PC-9 (cell line): ENCODE measurements at regions not wholly inside any gene's neighbourhood (a gene's known extent, or its start where the extent isn't known, plus 50 kb on each side); places are given as distances from the start of the nearest gene placed in this dataset.

Source experiments
- BruUV-seq: library from RNA; stranded (reverse); fragments of 400-500 nt; replicated peaks from 2 replicates; lab custom pipeline; 2021; lab: Mats Ljungman, UMichigan
- CTCF ChIA-PET: fragments of 300-600 bp; sonication (Branson Sonifier 250); formaldehyde crosslinking; loops from one replicate; lab custom pipeline; 2022; ENCODE audit warnings: antibody characterized with exemption; lab: Charles Lee
- POLR2A ChIA-PET: fragments of 300-600 bp; sonication (Branson Sonifier 250); formaldehyde crosslinking; loops from one replicate; lab custom pipeline; 2022; ENCODE audit warnings: antibody characterized with exemption; ENCODE audit not compliant: unreplicated experiment; lab: Charles Lee
- DNase-seq, 2 experiments: peaks; one replicate each; pipeline versions ENCODE4 v3.0.0 to v3.0.0-alpha.2; 2015 to 2022; ENCODE audit warnings: mixed read lengths in 1 of 2
- H2AFZ ChIP-seq: fragments of 200-600 bp; sonication (generic); 2 replicates; pipeline ENCODE4 v1.8.1; 2017; ENCODE audit warnings: antibody characterized with exemption
- H3F3A ChIP-seq: fragments of 200-600 bp; sonication (generic); 2 replicates; pipeline ENCODE4 v1.8.1; 2017; ENCODE audit warnings: antibody characterized with exemption, mild to moderate bottlenecking, low read depth; ENCODE audit not compliant: insufficient read depth
- H3K27ac ChIP-seq: fragments of 200-600 bp; sonication (generic); 2 replicates; pipeline ENCODE4 v1.6.1; 2016; ENCODE audit warnings: mixed run types
- H3K27me3 ChIP-seq: fragments of 200-600 bp; sonication (generic); 2 replicates; pipeline ENCODE4 v1.6.1; 2016; ENCODE audit warnings: low read depth, mixed run types; ENCODE audit not compliant: insufficient read depth
- H3K36me3 ChIP-seq: fragments of 200-600 bp; sonication (generic); 2 replicates; pipeline ENCODE4 v1.6.1; 2016; ENCODE audit warnings: low read depth, mixed run types
- H3K4me1 ChIP-seq: fragments of 200-600 bp; sonication (generic); replicated peaks from 2 replicates; pipeline ENCODE4 v1.6.1; 2016; ENCODE audit warnings: mixed run types; ENCODE audit not compliant: insufficient read depth
- H3K4me2 ChIP-seq: fragments of 200-600 bp; sonication (generic); 2 replicates; pipeline ENCODE4 v1.6.1; 2017; ENCODE audit warnings: mixed run types
- H3K4me3 ChIP-seq: fragments of 200-600 bp; sonication (generic); 2 replicates; pipeline ENCODE4 v1.6.1; 2016; ENCODE audit warnings: mixed run types
- H3K79me2 ChIP-seq: fragments of 200-600 bp; sonication (generic); 2 replicates; pipeline ENCODE4 v1.6.1; 2017; ENCODE audit warnings: low read depth, mixed run types
- H3K9me2 ChIP-seq: fragments of 200-600 bp; sonication (generic); 2 replicates; pipeline ENCODE4 v1.8.1; 2017; ENCODE audit warnings: mild to moderate bottlenecking; ENCODE audit not compliant: insufficient read depth
- H3K9me3 ChIP-seq: fragments of 200-600 bp; sonication (generic); 2 replicates; pipeline ENCODE4 v1.8.1; 2016; ENCODE audit warnings: low read depth; ENCODE audit not compliant: insufficient read depth
- H4K20me1 ChIP-seq: fragments of 200-600 bp; sonication (generic); 2 replicates; pipeline ENCODE4 v1.8.1; 2017; ENCODE audit not compliant: insufficient read depth
- CTCF ChIP-seq: fragments of 200-600 bp; sonication (generic); conservative IDR thresholded peaks from 2 replicates; pipeline ENCODE4 v1.6.1; 2017; ENCODE audit warnings: mixed run types, antibody characterized with exemption, mild to moderate bottlenecking, moderate library complexity
- EZH2 ChIP-seq: fragments of 200-600 bp; sonication (generic); IDR thresholded peaks from 2 replicates; pipeline ENCODE4 v1.8.0; 2017; ENCODE audit warnings: antibody characterized with exemption, low read depth
- intact Hi-C: fragments of 100-400 bp; cut with micrococcal nuclease; formaldehyde crosslinking; loops from one replicate; pipeline ENCODE4 v1.10.0; 2022; ENCODE audit not compliant: unreplicated experiment

DNA sequence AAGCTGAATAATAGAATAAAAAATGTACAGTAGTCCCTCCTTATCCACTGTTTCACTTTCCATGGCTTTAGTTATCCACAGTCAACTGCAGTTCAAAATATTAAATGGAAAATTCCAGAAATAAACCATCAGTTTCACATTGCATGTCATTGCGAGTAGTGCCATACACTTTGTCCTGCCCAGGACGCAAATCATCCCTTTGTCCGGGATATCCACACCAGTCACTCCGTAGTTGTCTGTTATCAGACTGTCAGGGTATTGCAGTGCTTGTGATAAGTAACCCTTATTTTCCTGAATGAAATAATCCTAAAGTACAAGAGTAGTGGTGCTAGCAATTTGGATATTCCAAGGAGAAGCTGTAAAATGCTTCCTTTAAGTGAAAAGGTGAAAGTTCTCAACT lies 271.3 kb downstream of the DKK2 start:
- Histone ChIP-seq H3K9me3 (no peaks in the 10 kb centered on the region), H2AFZ (no peak overlapping the region), H3K27me3 (no peaks in the 10 kb centered on the region), H3K79me2 (no peaks in the 10 kb centered on the region), H3K4me1 (no peaks in the 10 kb centered on the region), H3K9me2 (no peaks in the 10 kb centered on the region), H3K4me2 (no peak overlapping the region), H3K36me3 (no peaks in the 10 kb centered on the region), H3K27ac (no peak overlapping the region), H3K4me3 (no peak overlapping the region), H4K20me1 (no peaks in the 10 kb centered on the region), H3F3A (no peaks in the 10 kb centered on the region)
- no peak for DNase-seq
- intact Hi-C loops, result no loop called here
- CTCF ChIA-PET, result no interaction called here
- POLR2A ChIA-PET, result no interaction called here
- no peak for TF ChIP-seq CTCF
- TF ChIP-seq EZH2, result no peak
- no TSS peak for BruUV-seq

DNA sequence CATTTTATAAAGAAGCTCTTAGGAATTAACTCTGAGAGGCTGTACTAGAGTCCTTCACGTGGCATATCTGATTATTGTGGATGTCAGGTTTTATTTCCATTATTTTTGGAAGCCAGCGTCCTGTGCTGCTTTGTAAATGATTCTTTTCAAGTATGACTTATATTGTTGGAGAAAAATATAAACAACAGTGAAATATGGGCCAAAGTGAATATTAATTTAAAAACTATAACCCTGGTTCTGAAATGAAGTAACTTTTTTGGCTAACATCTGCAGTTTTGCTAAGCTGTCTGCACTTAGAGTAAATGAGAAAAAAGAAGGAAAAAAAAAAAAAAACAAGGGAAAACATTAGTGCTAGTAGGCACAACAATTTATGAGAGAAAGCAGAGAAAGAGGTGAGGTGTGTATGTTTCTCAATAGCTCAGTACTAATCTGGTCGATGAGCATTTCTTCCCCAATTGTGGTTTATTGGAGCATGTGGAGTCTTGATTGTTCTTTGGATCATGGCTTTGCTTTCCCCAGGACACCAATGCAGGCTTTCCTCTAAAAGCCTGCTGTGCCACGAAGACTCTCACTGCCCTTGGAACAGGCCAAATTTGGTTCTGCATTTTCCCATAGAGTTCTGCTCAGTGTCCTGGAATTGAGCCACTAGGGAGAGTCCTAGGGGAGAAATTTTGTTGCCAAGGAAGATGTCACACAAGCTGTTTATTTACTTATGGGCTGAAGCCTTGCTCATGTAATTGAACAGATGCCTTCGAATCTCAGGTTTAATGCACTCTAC lies 273.3 kb downstream of the DKK2 start:
- H3K27me3 ChIP-seq, result no peaks in the 10 kb centered on the region
- no peaks in the 10 kb centered on the region for H3K9me3 ChIP-seq
- no peaks in the 10 kb centered on the region for H3K36me3 ChIP-seq
- no peaks in the 10 kb centered on the region for H3F3A ChIP-seq
- H2AFZ ChIP-seq, result no peak overlapping the region
- H4K20me1 ChIP-seq, result no peaks in the 10 kb centered on the region
- no peak overlapping the region for H3K4me2 ChIP-seq
- no peak overlapping the region for H3K27ac ChIP-seq
- H3K4me1 ChIP-seq, result no peaks in the 10 kb centered on the region
- H3K9me2 ChIP-seq, result no peaks in the 10 kb centered on the region
- ChIA-PET POLR2A (no interaction called here), CTCF (no interaction called here)
- no peak for DNase-seq
- intact Hi-C loops, result no loop called here
- no peaks in the 10 kb centered on the region for H3K79me2 ChIP-seq
- H3K4me3 ChIP-seq, result no peak overlapping the region
- TF ChIP-seq EZH2 (no peak), CTCF (no peak)
- no TSS peak for BruUV-seq

DNA sequence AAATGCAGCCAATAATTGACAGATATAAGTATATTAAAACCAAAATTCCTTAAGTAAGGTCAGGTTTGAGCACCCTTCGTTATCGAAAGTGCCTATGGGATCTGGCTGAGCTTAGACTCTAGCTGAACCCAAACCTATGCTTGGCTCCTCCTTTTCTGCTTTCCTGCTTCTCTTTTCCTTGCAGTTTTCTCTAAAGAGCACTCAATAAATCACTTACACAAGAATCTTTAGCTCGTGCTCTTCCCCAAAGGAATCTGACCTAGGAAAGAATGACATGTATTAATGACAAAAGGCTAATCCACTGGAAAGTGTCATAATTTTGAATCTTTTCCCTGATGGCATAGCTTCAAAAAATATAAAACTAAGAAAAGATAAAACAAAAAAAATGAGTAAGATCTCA lies 282.7 kb downstream of the DKK2 start:
- BruUV-seq, result no TSS peak
- no peak overlapping the region for H2AFZ ChIP-seq
- no peaks in the 10 kb centered on the region for H3K9me2 ChIP-seq
- no peak overlapping the region for H3K4me2 ChIP-seq
- H3K79me2 ChIP-seq, result no peaks in the 10 kb centered on the region
- no peaks in the 10 kb centered on the region for H3K9me3 ChIP-seq
- H4K20me1 ChIP-seq, result no peaks in the 10 kb centered on the region
- POLR2A ChIA-PET, result no interaction called here
- no peaks in the 10 kb centered on the region for H3K36me3 ChIP-seq
- no peaks in the 10 kb centered on the region for H3K4me1 ChIP-seq
- H3K4me3 ChIP-seq, result no peak overlapping the region
- no peaks in the 10 kb centered on the region for H3F3A ChIP-seq
- CTCF ChIA-PET, result no interaction called here
- H3K27ac ChIP-seq, result no peak overlapping the region
- intact Hi-C loops, result no loop called here
- TF ChIP-seq EZH2, result no peak
- no peak for TF ChIP-seq CTCF
- DNase-seq, result no peak
- no peaks in the 10 kb centered on the region for H3K27me3 ChIP-seq
